Adrenal gland (tissue), 9 donors: ENCODE measurements at regions not wholly inside any gene's neighbourhood (a gene's known extent, or its start where the extent isn't known, plus 50 kb on each side); places are given as distances from the start of the nearest gene placed in this dataset.

Experiments
- DNase-seq, 7 donors: peaks; one replicate each; pipeline ENCODE4 v3.0.0-alpha.2; 2019 to 2020
- H3K27ac ChIP-seq, 5 donors: fragments of 200-600 bp; sonication (generic) in 4 of 5; 1 replicate in 3 of 5; 2 replicates in 2 of 5; pipeline versions ENCODE4 v1.5.1 to v1.8.0; 2016 to 2020; ENCODE audit warnings: mild to moderate bottlenecking in 1 of 5
- H3K27me3 ChIP-seq: fragments of 200-600 bp; 2 replicates; pipeline ENCODE4 v1.8.0; 2021
- H3K36me3 ChIP-seq, 2 donors: fragments of 200-600 bp; replicated peaks in 1 of 2; 1 replicate in 1 of 2; 2 replicates in 1 of 2; pipeline versions ENCODE4 v1.5.1 to v1.8.0; 2018 to 2022
- H3K4me1 ChIP-seq, 2 donors: fragments of 200-600 bp; replicated peaks in 1 of 2; 1 replicate in 1 of 2; 2 replicates in 1 of 2; pipeline versions ENCODE4 v1.5.1 to v1.8.0; 2018 to 2021
- H3K4me3 ChIP-seq, 4 donors: fragments of 200-600 bp; sonication (generic) in 3 of 4; one replicate each; pipeline ENCODE4 v1.5.1; 2016 to 2018
- H3K9me3 ChIP-seq, 3 donors: fragments of 200-600 bp; sonication (generic) in 1 of 3; replicated peaks in 1 of 3; 1 replicate in 2 of 3; 2 replicates in 1 of 3; pipeline versions ENCODE4 v1.5.1 to v1.8.0; 2016 to 2021
- POLR2A ChIP-seq, 2 donors: fragments of 450-650 bp; IDR thresholded peaks; one replicate each; pipeline ENCODE4 v1.6.1; 2017; ENCODE audit warnings: antibody characterized with exemption in 2 of 2, mild to moderate bottlenecking in 2 of 2, moderate library complexity in 1 of 2
- WGBS, 4 donors: extraction: QIAGEN DNeasy Blood & Tissue Kit in 2 of 4; methylation state at CpG; one replicate each; pipeline versions ENCODE4 v1.1.5 to v1.1.7; 2013 to 2017; 5-methylcytosine and 5-hydroxymethylcytosine counted together
- intact Hi-C, 2 donors: fragments of 100-400 bp; cut with DNase I; formaldehyde crosslinking; loops; one replicate each; pipeline versions ENCODE4 v1.14.1 to v1.15.0; 2022 to 2023
- TF ChIP-seq, protein P1 (sequence below), 6 experiments: fragments of 450-650 bp in 4 of 6; fragments of 200-600 bp in 2 of 6; sonication (generic) in 1 of 6; IDR thresholded peaks; 1 replicate in 5 of 6; 2 replicates in 1 of 6; pipeline versions ENCODE4 v1.5.1 to v1.8.0; 2016 to 2021; ENCODE audit warnings: antibody characterized with exemption in 6 of 6, mild to moderate bottlenecking in 2 of 6, moderate library complexity in 1 of 6
- donor health status: healthy with polysubstance abuse.
- donor health status: Bipolar disorder and iron deficiency.
- donor health status: DM: yes; HTN: yes; CAD: no.
- donor health status: DM: no; HTN: no; CAD: no.
- donor health status: DM: no; HTN: no; CAD: no.

DNA sequence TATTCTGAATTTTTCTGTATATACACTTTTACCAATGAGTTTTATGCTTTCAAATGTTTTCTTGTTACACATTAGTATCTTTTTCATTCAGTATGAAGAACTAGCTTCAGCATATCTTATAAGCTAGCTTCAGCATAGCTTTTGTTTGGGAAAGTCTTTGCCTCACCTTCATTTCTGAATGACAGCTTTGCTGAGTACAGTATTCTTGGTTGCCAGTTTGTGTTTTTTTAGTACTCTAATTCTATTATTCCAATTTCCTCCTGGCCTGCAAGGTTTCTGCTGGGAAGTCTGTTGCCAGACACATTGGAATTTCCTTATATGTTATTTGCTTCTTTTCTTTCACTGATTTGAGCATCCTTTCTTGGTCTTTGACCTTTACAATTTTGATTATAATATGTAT is 278.8 kb downstream of the SPATA18 start:
- Histone ChIP-seq H3K9me3 (peaks cover 0 to 6% (median 0%) of the 10 kb centered on the region in 3 donors), H3K36me3 (no peaks in the 10 kb centered on the region), H3K4me1 (no peaks in the 10 kb centered on the region), H3K27me3 (no peaks in the 10 kb centered on the region), H3K4me3 (no peak overlapping the region), H3K27ac (no peak overlapping the region)
- no peak for DNase-seq
- no peak for TF ChIP-seq POLR2A (IDR thresholded peaks at IDR 0.05)
- TF ChIP-seq, protein P1, sequence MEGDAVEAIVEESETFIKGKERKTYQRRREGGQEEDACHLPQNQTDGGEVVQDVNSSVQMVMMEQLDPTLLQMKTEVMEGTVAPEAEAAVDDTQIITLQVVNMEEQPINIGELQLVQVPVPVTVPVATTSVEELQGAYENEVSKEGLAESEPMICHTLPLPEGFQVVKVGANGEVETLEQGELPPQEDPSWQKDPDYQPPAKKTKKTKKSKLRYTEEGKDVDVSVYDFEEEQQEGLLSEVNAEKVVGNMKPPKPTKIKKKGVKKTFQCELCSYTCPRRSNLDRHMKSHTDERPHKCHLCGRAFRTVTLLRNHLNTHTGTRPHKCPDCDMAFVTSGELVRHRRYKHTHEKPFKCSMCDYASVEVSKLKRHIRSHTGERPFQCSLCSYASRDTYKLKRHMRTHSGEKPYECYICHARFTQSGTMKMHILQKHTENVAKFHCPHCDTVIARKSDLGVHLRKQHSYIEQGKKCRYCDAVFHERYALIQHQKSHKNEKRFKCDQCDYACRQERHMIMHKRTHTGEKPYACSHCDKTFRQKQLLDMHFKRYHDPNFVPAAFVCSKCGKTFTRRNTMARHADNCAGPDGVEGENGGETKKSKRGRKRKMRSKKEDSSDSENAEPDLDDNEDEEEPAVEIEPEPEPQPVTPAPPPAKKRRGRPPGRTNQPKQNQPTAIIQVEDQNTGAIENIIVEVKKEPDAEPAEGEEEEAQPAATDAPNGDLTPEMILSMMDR (IDR thresholded peaks at IDR 0.05): no peak
- intact Hi-C loops: no loop called here

DNA sequence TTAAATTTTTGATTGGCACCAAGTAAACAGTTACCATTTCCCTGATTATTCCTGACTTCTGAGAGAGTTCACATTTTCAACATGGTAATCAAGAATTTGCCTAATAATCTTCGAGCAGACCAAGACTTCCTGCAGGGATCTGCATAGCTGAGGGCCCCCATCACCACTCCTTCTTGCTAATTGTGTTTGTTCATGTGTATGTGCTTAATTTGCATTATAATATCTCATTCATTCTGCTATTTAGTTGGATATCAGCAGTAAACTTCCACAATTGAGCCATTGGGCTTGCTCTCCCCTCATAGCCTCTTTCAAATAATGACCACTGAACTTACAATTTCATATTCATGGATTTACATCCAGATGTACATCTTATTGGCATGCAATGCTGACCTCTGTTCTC is 292.5 kb downstream of the SPATA18 start:
- Histone ChIP-seq H3K27ac (no peak overlapping the region), H3K27me3 (no peaks in the 10 kb centered on the region), H3K4me1 (no peaks in the 10 kb centered on the region), H3K9me3 (no peaks in the 10 kb centered on the region), H3K36me3 (no peaks in the 10 kb centered on the region), H3K4me3 (no peak overlapping the region)
- intact Hi-C loops: no loop called here
- no peak for DNase-seq
- 53 to 80% (median 68%) methylated on average over 1 of the region's 1 CpG for WGBS, 4 donors
- TF ChIP-seq, protein P1 (IDR thresholded peaks at IDR 0.05): no peak
- no peak for TF ChIP-seq POLR2A (IDR thresholded peaks at IDR 0.05)

DNA sequence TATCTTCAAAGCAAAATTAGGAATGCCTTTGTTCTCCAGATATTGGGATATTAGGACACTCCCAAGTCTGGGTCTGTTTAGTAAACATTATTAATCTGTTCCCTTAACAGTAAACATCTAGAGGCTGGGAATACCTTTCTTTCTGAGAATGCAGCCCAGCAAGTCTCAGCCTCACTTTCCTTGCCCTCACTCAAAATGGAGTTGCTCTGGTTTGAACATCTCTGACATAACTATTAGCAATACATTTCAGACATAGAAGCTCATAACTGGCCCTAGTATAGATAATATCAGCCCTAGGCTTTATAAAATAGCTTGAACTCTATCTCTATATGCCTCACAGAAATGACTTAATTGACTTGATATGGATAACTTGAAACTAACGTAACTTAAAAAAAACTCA is 299.8 kb downstream of the SPATA18 start:
- intact Hi-C loops: no loop called here
- TF ChIP-seq, protein P1 (IDR thresholded peaks at IDR 0.05): no peak
- no peak for TF ChIP-seq POLR2A (IDR thresholded peaks at IDR 0.05)
- H3K4me3 ChIP-seq: no peak overlapping the region
- no peak overlapping the region for H3K27ac ChIP-seq
- no peaks in the 10 kb centered on the region for H3K9me3 ChIP-seq
- no peaks in the 10 kb centered on the region for H3K36me3 ChIP-seq
- H3K27me3 ChIP-seq: no peaks in the 10 kb centered on the region
- no peaks in the 10 kb centered on the region for H3K4me1 ChIP-seq
- DNase-seq: no peak
- WGBS, 4 donors: 77 to 85% (median 85%) methylated on average over 1 of the region's 1 CpG

DNA sequence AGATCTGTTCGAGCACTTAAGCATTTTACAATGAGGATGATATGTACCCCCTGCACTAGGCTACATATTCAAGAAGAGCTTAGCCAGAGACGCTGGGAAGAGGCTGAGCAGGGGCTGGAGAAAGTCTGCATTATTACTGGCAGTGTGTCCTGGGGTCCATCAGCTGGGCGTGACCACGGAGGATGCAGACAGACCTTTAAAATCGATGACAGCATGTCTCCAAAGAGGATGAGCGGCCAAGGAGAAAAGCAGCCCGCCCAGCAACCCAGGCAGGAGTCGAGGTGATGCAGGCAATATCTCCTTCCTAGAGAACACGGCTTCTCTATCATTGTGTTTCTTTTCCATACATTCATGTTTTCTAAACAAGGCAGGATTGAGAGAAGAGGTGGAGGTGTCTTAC is 300.7 kb downstream of the USP46 start:
- intact Hi-C loops: no loop called here
- no peak overlapping the region for H3K27ac ChIP-seq
- no peak for DNase-seq
- WGBS, 4 donors: 82 to 87% (median 83%) methylated on average over 9 of the region's 9 CpGs
- TF ChIP-seq, protein P1 (IDR thresholded peaks at IDR 0.05): no peak
- TF ChIP-seq POLR2A (IDR thresholded peaks at IDR 0.05): no peak
- no peaks in the 10 kb centered on the region for H3K27me3 ChIP-seq
- H3K9me3 ChIP-seq: no peaks in the 10 kb centered on the region
- H3K36me3 ChIP-seq: no peaks in the 10 kb centered on the region
- H3K4me1 ChIP-seq: no peaks in the 10 kb centered on the region
- no peak overlapping the region for H3K4me3 ChIP-seq
